HG03571 (cell line): ENCODE measurements at regions not wholly inside any gene's neighbourhood (a gene's known extent, or its start where the extent isn't known, plus 50 kb on each side); places are given as distances from the start of the nearest gene placed in this dataset.
"Not testable (repeated sequence)": the region's sequence is repeated elsewhere in the genome, so short reads cannot be mapped to it uniquely, and the experiment has no call there.

Experiments used
- ATAC-seq: cut with Tn5 transposase; IDR thresholded peaks from one replicate; pipeline ENCODE4 v1.9.1; 2021; ENCODE audit not compliant: unreplicated experiment

GRCh38 chr12:75685617-75686225 is 174.3 kb upstream of the KRR1 start:
- ATAC-seq: no peak

GRCh38 chr12:75684678-75685616 is 173.5 kb upstream of the KRR1 start:
- no peak for ATAC-seq

GRCh38 chr12:75683995-75684586 is 172.7 kb upstream of the KRR1 start:
- ATAC-seq: not testable (repeated sequence)

GRCh38 chr12:75683220-75683619 is 171.8 kb upstream of the KRR1 start:
- no peak for ATAC-seq

GRCh38 chr12:75677522-75677921 is 166.1 kb upstream of the KRR1 start:
- no peak for ATAC-seq

- ATAC-seq: no peak
Measured at GRCh38 chr12:75674393-75674792, 163.0 kb upstream of the KRR1 start.

- no peak for ATAC-seq
Measured at GRCh38 chr12:75672200-75672599, 160.8 kb upstream of the KRR1 start.

- no peak for ATAC-seq
Measured at GRCh38 chr12:75670216-75670615, 158.8 kb upstream of the KRR1 start.

GRCh38 chr12:75666939-75667334 is 155.5 kb upstream of the KRR1 start:
- ATAC-seq: no peak

- ATAC-seq: no peak
Measured at GRCh38 chr12:75666126-75666938, 154.9 kb upstream of the KRR1 start.

- no peak for ATAC-seq
Measured at GRCh38 chr12:75665216-75665615, 153.8 kb upstream of the KRR1 start.

GRCh38 chr12:75662511-75663159 is 151.2 kb upstream of the KRR1 start:
- no peak for ATAC-seq

- ATAC-seq: no peak
Measured at GRCh38 chr12:75661908-75662307, 150.5 kb upstream of the KRR1 start.

- no peak for ATAC-seq
Measured at GRCh38 chr12:75660805-75661404, 149.5 kb upstream of the KRR1 start.

- no peak for ATAC-seq
Measured at GRCh38 chr12:75660107-75660530, 148.7 kb upstream of the KRR1 start.

GRCh38 chr12:75658901-75659823 is 147.8 kb upstream of the KRR1 start:
- no peak for ATAC-seq

GRCh38 chr12:75658286-75658685 is 146.9 kb upstream of the KRR1 start:
- ATAC-seq: no peak

- ATAC-seq: no peak
Measured at GRCh38 chr12:75657831-75658230, 146.4 kb upstream of the KRR1 start.

- ATAC-seq: not testable (repeated sequence)
Measured at GRCh38 chr12:75657354-75657753, 145.9 kb upstream of the KRR1 start.
